Mesenchymal stem cell (in vitro differentiated cells and primary cell): ENCODE measurements at regions not wholly inside any gene's neighbourhood (a gene's known extent, or its start where the extent isn't known, plus 50 kb on each side); places are given as distances from the start of the nearest gene placed in this dataset.
"Not testable (repeated sequence)": the region's sequence is repeated elsewhere in the genome, so short reads cannot be mapped to it uniquely, and the experiment has no call there.

Source experiments
- DNase-seq: peaks from one replicate; pipeline ENCODE4 v3.0.0-alpha.2; 2013
- H2AFZ ChIP-seq: one replicate; pipeline ENCODE4 v1.6.1; 2013; ENCODE audit warnings: low read depth, mild to moderate bottlenecking, control low read depth, inconsistent platforms, low read length, moderate library complexity
- H2AK5ac ChIP-seq: 2 replicates; pipeline ENCODE4 v1.6.1; 2013; ENCODE audit warnings: low read length, moderate library complexity, mild to moderate bottlenecking, inconsistent platforms; ENCODE audit not compliant: severe bottlenecking
- H2BK120ac ChIP-seq: one replicate; pipeline ENCODE4 v1.6.1; 2013; ENCODE audit warnings: low read depth, mild to moderate bottlenecking, inconsistent platforms, low read length, moderate library complexity
- H2BK12ac ChIP-seq, 2 experiments: one replicate each; pipeline ENCODE4 v1.6.1; 2013; ENCODE audit warnings: inconsistent platforms in 2 of 2, low read length in 2 of 2, mild to moderate bottlenecking in 2 of 2, moderate library complexity in 2 of 2, control low read depth in 1 of 2
- H2BK15ac ChIP-seq: one replicate; pipeline ENCODE4 v1.6.1; 2013; ENCODE audit warnings: mild to moderate bottlenecking, low read depth, inconsistent platforms; ENCODE audit not compliant: poor library complexity, severe bottlenecking
- H2BK5ac ChIP-seq: 2 replicates; pipeline ENCODE4 v1.6.1; 2013; ENCODE audit warnings: low read depth, mild to moderate bottlenecking, low read length, control low read depth, inconsistent platforms; ENCODE audit not compliant: poor library complexity, severe bottlenecking
- H3K14ac ChIP-seq, 2 experiments: one replicate each; pipeline ENCODE4 v1.6.1; 2013; ENCODE audit warnings: inconsistent platforms in 2 of 2, low read length in 2 of 2, control low read depth in 1 of 2, mild to moderate bottlenecking in 1 of 2, moderate library complexity in 1 of 2
- H3K18ac ChIP-seq, 2 experiments: one replicate each; pipeline ENCODE4 v1.6.1; 2013; ENCODE audit warnings: inconsistent platforms in 2 of 2, low read length in 2 of 2, control low read depth in 1 of 2, low read depth in 1 of 2, mild to moderate bottlenecking in 1 of 2
- H3K23ac ChIP-seq, 2 experiments: one replicate each; pipeline ENCODE4 v1.6.1; 2013; ENCODE audit warnings: inconsistent platforms in 2 of 2, low read length in 2 of 2, mild to moderate bottlenecking in 2 of 2, moderate library complexity in 2 of 2, control low read depth in 1 of 2
- H3K27ac ChIP-seq: 2 replicates; pipeline ENCODE4 v1.5.1; 2013; ENCODE audit warnings: mild to moderate bottlenecking, moderate library complexity, low read length, control low read depth, inconsistent platforms; ENCODE audit not compliant: poor library complexity, severe bottlenecking
- H3K27me3 ChIP-seq, 2 experiments: 2 replicates each; pipeline versions ENCODE4 v1.6.1 to v1.7.0; 2013; ENCODE audit warnings: low read length in 2 of 2, mild to moderate bottlenecking in 2 of 2, moderate library complexity in 2 of 2, control low read depth in 1 of 2, inconsistent platforms in 1 of 2; ENCODE audit not compliant: control insufficient read depth in 1 of 2, insufficient read depth in 1 of 2
- H3K36me3 ChIP-seq, 2 experiments: 2 replicates each; pipeline versions ENCODE4 v1.6.1 to v1.7.0; 2013; ENCODE audit warnings: low read length in 2 of 2, control low read depth in 1 of 2, inconsistent platforms in 1 of 2, low read depth in 1 of 2, mild to moderate bottlenecking in 1 of 2; ENCODE audit not compliant: insufficient read depth in 2 of 2, control insufficient read depth in 1 of 2
- H3K4ac ChIP-seq, 2 experiments: one replicate each; pipeline ENCODE4 v1.6.1; 2013; ENCODE audit warnings: inconsistent platforms in 2 of 2, low read length in 2 of 2, mild to moderate bottlenecking in 2 of 2, moderate library complexity in 2 of 2, control low read depth in 1 of 2, low read depth in 1 of 2
- H3K4me1 ChIP-seq: 2 replicates; pipeline ENCODE4 v1.6.1; 2013; ENCODE audit warnings: low read depth, low read length, control low read depth; ENCODE audit not compliant: control insufficient read depth, insufficient read depth
- H3K4me2 ChIP-seq: 2 replicates; pipeline ENCODE4 v1.6.1; 2013; ENCODE audit warnings: low read length, mild to moderate bottlenecking, inconsistent platforms; ENCODE audit not compliant: poor library complexity, severe bottlenecking
- H3K4me3 ChIP-seq, 2 experiments: 2 replicates each; pipeline versions ENCODE4 v1.5.1 to v1.7.0; 2013; ENCODE audit warnings: low read length in 2 of 2, mild to moderate bottlenecking in 2 of 2, control low read depth in 1 of 2, low read depth in 1 of 2; ENCODE audit not compliant: insufficient read depth in 1 of 2
- H3K79me1 ChIP-seq: replicated peaks from 2 replicates; pipeline ENCODE4 v1.6.1; 2013; ENCODE audit warnings: mild to moderate bottlenecking, control low read depth, low read length, inconsistent platforms; ENCODE audit not compliant: poor library complexity, severe bottlenecking
- H3K9ac ChIP-seq: 2 replicates; pipeline ENCODE4 v1.7.0; 2013; ENCODE audit warnings: mild to moderate bottlenecking, low read length, moderate library complexity
- H3K9me3 ChIP-seq: 2 replicates; pipeline ENCODE4 v1.7.0; 2013; ENCODE audit warnings: mild to moderate bottlenecking, low read length; ENCODE audit not compliant: control insufficient read depth
- H4K8ac ChIP-seq: one replicate; pipeline ENCODE4 v1.6.1; 2013; ENCODE audit warnings: inconsistent platforms, mild to moderate bottlenecking, low read length, moderate library complexity
- H4K91ac ChIP-seq: one replicate; pipeline ENCODE4 v1.6.1; 2013; ENCODE audit warnings: mild to moderate bottlenecking, low read length, inconsistent platforms
- WGBS: methylation state at CpG from one replicate; pipeline ENCODE4 v1.1.7; 2013; ENCODE audit warnings: mixed read lengths; 5-methylcytosine and 5-hydroxymethylcytosine counted together

DNA sequence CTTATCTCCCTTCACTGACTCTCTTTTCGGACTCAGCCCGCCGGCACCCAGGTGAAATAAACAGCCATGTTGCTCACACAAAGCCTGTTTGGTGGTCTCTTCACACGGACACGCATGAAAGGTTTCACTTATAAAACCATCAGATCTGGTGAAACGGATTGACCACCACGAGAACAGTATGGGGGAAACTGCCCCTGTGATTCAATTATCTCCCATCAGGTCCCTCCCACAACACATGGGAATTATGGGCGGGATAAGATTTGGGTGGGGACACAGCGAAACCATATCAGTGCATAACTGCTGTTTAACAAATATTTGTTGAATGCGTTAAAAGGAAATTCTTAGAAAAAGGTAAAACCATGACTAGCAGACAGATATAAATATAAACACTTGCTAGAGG, 464.4 kb downstream of the AJAP1 start:
- H3K27ac ChIP-seq, DNase-seq, H2BK12ac ChIP-seq, H2AK5ac ChIP-seq, H2BK15ac ChIP-seq, H3K4me2 ChIP-seq, H3K27me3 ChIP-seq, H4K8ac ChIP-seq, H3K23ac ChIP-seq, H3K36me3 ChIP-seq, H4K91ac ChIP-seq, H3K79me1 ChIP-seq, H2BK120ac ChIP-seq, H3K14ac ChIP-seq, H3K9me3 ChIP-seq, H3K9ac ChIP-seq, H3K4me3 ChIP-seq, H2BK5ac ChIP-seq, H3K4ac ChIP-seq, H2AFZ ChIP-seq, H3K4me1 ChIP-seq, H3K18ac ChIP-seq: not testable (repeated sequence)
- 51% methylated on average over 5 of the region's 10 CpGs for WGBS

DNA sequence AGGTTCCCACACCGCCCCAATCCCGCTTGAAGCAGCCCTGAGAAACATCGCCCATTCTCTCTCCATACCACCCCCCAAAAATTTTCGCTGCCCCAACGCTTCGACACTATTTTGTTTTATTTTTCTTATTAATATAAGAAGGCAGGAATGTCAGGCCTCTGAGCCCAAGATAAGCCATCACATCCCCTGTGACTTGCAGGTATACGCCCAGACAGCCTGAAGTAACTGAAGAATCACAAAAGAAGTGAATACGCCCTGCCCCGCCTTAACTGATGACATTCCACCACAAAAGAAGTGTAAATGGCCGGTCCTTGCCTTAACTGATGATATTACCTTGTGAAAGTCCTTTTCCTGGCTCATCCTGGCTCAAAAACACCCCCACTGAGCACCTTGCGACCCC, 463.9 kb downstream of the AJAP1 start:
- H3K23ac ChIP-seq, DNase-seq, H3K27me3 ChIP-seq, H3K4ac ChIP-seq, H3K9ac ChIP-seq, H3K36me3 ChIP-seq, H2BK5ac ChIP-seq, H2AFZ ChIP-seq, H3K9me3 ChIP-seq, H3K27ac ChIP-seq, H2BK120ac ChIP-seq, H3K79me1 ChIP-seq, H2AK5ac ChIP-seq, H3K4me3 ChIP-seq, H4K91ac ChIP-seq, H4K8ac ChIP-seq, H3K14ac ChIP-seq, H2BK15ac ChIP-seq, H3K4me1 ChIP-seq, H3K18ac ChIP-seq, H2BK12ac ChIP-seq, H3K4me2 ChIP-seq: not testable (repeated sequence)
- whole genome bisulfite sequencing, result 63% methylated on average over 3 of the region's 11 CpGs

DNA sequence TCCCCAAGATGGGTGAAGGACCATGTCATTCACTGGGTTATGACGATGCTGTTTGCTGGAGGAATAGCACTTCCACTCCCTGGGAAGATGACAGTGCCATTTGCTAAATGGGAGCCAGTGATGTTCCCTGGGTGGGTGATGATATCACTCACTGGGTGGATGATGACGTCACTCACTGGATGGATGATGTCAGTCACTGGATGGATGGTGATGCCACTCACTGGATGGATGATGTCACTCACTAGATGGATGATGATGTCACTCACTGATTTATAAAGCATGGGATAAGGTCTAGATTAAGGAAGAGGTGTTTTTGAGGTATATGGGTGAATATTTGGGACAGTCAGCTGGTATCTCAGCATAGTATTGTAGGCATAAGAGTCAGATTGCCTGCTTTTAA, 457.2 kb downstream of the AJAP1 start:
- Histone ChIP-seq H2AFZ (no peak overlapping the region), H3K9ac (no peak overlapping the region), H2BK12ac (no peak overlapping the region), H3K18ac (no peak overlapping the region), H3K79me1 (no peaks in the 10 kb centered on the region), H3K4me3 (no peak overlapping the region), H3K4me1 (no peaks in the 10 kb centered on the region), H3K23ac (no peak overlapping the region), H2BK120ac (no peak overlapping the region), H3K4ac (no peak overlapping the region), H4K8ac (no peak overlapping the region), H2AK5ac (no peak overlapping the region), H3K4me2 (no peak overlapping the region), H3K9me3 (peaks cover 2% of the 10 kb centered on the region), H4K91ac (no peak overlapping the region), H3K27ac (no peak overlapping the region), H2BK15ac (no peak overlapping the region), H3K36me3 (no peaks in the 10 kb centered on the region), H3K14ac (no peak overlapping the region), H2BK5ac (no peak overlapping the region), H3K27me3 (no peaks in the 10 kb centered on the region)
- DNase-seq, result no peak
- 60% methylated on average over 2 of the region's 2 CpGs for WGBS

DNA sequence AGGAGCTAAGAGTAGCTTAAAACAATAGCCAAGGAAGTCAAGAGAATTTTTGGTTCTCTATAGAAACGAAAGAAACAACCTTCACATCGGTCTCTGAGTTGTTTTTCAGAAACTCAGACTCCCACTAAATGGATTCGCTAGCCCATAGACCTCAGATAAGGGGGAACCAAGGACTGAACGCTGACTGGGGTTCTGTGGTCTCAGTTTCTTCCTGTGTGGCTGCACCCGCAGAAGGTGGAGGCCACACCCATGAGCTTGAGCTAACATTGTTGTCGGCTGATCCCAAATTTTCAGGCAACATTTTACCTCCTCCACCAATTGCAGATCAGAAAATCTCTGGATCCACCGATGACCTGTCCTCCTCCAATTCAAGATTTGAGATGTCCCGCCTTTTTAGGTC, 456.1 kb downstream of the AJAP1 start:
- no peaks in the 10 kb centered on the region for H3K4me1 ChIP-seq
- H2AFZ ChIP-seq, result no peak overlapping the region
- DNase-seq, result no peak
- H3K27me3 ChIP-seq, result no peaks in the 10 kb centered on the region
- no peak overlapping the region for H3K27ac ChIP-seq
- 76% methylated on average over 8 of the region's 8 CpGs for WGBS
- H3K23ac ChIP-seq, result no peak overlapping the region
- H3K9me3 ChIP-seq, result peaks cover 2% of the 10 kb centered on the region
- no peak overlapping the region for H2AK5ac ChIP-seq
- no peak overlapping the region for H3K4me3 ChIP-seq
- H3K4ac ChIP-seq, result no peak overlapping the region
- H3K4me2 ChIP-seq, result no peak overlapping the region
- no peak overlapping the region for H3K18ac ChIP-seq
- H4K8ac ChIP-seq, result no peak overlapping the region
- H2BK15ac ChIP-seq, result no peak overlapping the region
- no peak overlapping the region for H4K91ac ChIP-seq
- no peak overlapping the region for H2BK5ac ChIP-seq
- H3K9ac ChIP-seq, result no peak overlapping the region
- no peak overlapping the region for H2BK12ac ChIP-seq
- no peaks in the 10 kb centered on the region for H3K36me3 ChIP-seq
- H3K14ac ChIP-seq, result no peak overlapping the region
- no peaks in the 10 kb centered on the region for H3K79me1 ChIP-seq
- H2BK120ac ChIP-seq, result no peak overlapping the region
